Glutamatergic neuron (in vitro differentiated cells): ENCODE measurements at regions not wholly inside any gene's neighbourhood (a gene's known extent, or its start where the extent isn't known, plus 50 kb on each side); places are given as distances from the start of the nearest gene placed in this dataset.

ENCODE experiments used
- DNase-seq: peaks from one replicate; pipeline ENCODE4 v3.0.0; 2022
- H3K27ac Mint-ChIP-seq: one replicate; pipeline ENCODE4 v1.8.0; 2020; ENCODE audit warnings: mild to moderate bottlenecking, mixed read lengths, inconsistent platforms; ENCODE audit not compliant: unreplicated experiment
- H3K27me3 Mint-ChIP-seq: one replicate; pipeline ENCODE4 v1.8.0; 2020; ENCODE audit warnings: mild to moderate bottlenecking, moderate library complexity, mixed read lengths, inconsistent platforms; ENCODE audit not compliant: unreplicated experiment
- H3K36me3 Mint-ChIP-seq: one replicate; pipeline ENCODE4 v1.8.0; 2020; ENCODE audit warnings: mild to moderate bottlenecking, mixed read lengths, inconsistent platforms; ENCODE audit not compliant: unreplicated experiment
- H3K4me1 Mint-ChIP-seq: one replicate; pipeline ENCODE4 v1.8.0; 2020; ENCODE audit warnings: mild to moderate bottlenecking, low read depth, mixed read lengths, inconsistent platforms; ENCODE audit not compliant: unreplicated experiment
- H3K4me3 Mint-ChIP-seq: one replicate; pipeline ENCODE4 v1.8.0; 2020; ENCODE audit warnings: mild to moderate bottlenecking, mixed read lengths, inconsistent platforms; ENCODE audit not compliant: unreplicated experiment
- H3K9me3 Mint-ChIP-seq: one replicate; pipeline ENCODE4 v1.8.0; 2020; ENCODE audit warnings: mild to moderate bottlenecking, moderate library complexity, mixed read lengths, inconsistent platforms; ENCODE audit not compliant: unreplicated experiment
- TF ChIP-seq, protein P1 (sequence below): fragments of 200-600 bp; sonication (generic); IDR thresholded peaks from one replicate; pipeline ENCODE4 v1.5.0; 2021; ENCODE audit not compliant: partially characterized antibody, unreplicated experiment

DNA sequence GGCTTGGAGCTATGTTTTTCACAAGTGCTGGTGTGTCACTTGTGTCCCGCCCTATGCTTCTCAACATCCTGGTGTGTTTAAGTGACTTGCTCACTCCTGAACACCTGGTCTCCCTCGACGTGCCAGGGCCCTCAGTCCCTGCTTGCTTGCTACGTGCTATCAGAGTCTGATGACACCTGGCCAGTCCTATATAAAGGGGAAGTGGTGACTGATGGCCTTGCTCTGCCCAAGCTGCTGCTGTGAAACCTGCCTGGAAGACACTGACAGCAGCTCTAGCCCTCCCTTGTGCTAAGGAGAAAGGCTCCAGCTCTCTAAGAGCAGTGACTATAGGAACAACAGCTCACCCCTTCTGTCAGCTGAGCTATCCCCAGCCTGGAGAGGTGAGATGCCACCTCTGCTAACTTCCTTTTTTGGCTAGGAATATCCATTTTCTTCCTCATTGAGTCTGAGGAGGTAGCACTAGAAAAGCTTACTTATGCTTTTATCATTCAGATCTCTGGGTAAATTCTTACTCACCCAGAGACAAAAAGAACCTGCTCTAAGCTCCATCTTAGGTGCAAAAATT lies 77.2 kb upstream of the PLXNA4 start:
- Mint-ChIP-seq H3K4me3 (no peak overlapping the region), H3K9me3 (no peaks in the 10 kb centered on the region), H3K27ac (no peak overlapping the region)

DNA sequence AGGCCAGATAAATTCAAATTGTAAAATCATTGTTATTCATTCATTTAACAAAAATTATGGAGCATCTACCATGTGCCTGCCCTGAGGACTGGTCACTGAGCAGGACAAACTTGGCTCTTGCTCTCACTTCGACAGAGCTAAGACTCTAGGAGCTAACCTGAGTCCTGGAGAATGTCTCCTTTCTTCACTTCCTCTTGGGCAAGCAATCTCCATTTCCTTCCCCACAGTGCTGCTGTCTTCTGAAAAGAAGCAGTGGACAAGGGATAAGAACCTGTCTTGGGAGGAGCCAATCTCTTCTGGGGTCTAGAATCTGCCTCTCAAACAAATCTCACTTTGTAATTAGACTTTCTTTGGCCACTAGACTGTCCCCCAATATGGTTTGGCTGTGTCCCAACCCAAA lies 76.2 kb upstream of the PLXNA4 start:
- Mint-ChIP-seq H3K27ac (no peak overlapping the region), H3K4me3 (no peak overlapping the region), H3K9me3 (no peaks in the 10 kb centered on the region), H3K4me1 (peaks cover 9% of the 10 kb centered on the region), H3K27me3 (peaks cover 4% of the 10 kb centered on the region), H3K36me3 (no peaks in the 10 kb centered on the region)
- TF ChIP-seq, protein P1, sequence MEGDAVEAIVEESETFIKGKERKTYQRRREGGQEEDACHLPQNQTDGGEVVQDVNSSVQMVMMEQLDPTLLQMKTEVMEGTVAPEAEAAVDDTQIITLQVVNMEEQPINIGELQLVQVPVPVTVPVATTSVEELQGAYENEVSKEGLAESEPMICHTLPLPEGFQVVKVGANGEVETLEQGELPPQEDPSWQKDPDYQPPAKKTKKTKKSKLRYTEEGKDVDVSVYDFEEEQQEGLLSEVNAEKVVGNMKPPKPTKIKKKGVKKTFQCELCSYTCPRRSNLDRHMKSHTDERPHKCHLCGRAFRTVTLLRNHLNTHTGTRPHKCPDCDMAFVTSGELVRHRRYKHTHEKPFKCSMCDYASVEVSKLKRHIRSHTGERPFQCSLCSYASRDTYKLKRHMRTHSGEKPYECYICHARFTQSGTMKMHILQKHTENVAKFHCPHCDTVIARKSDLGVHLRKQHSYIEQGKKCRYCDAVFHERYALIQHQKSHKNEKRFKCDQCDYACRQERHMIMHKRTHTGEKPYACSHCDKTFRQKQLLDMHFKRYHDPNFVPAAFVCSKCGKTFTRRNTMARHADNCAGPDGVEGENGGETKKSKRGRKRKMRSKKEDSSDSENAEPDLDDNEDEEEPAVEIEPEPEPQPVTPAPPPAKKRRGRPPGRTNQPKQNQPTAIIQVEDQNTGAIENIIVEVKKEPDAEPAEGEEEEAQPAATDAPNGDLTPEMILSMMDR, result no peak
- DNase-seq, result no peak

More for the DNA sequence above, 77.2 kb upstream of the PLXNA4 start:
- H3K27me3 Mint-ChIP-seq, result peaks cover 4% of the 10 kb centered on the region
- H3K36me3 Mint-ChIP-seq, result no peaks in the 10 kb centered on the region
- no peak for DNase-seq
- H3K4me1 Mint-ChIP-seq, result peaks cover 9% of the 10 kb centered on the region
- TF ChIP-seq, protein P1, result no peak

DNA sequence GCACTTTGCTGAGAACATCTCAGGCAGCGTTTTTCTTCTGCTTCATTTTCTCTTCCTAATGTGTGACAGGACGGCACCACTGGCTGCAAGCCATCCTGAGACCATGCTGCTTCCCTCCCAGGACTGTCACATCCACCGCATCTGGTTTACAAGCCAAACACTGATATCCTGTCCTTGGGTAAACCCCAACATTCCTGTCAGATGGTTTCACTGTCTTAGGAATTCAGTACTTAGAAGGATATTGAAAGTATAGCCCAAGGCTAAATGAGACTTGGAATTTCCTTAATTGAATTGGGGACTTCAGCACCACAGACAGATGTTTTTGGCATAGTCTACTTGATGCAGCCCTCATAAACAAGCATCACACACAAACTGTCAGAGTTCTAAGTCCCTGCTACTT lies 74.2 kb upstream of the PLXNA4 start:
- no peak overlapping the region for H3K27ac Mint-ChIP-seq
- TF ChIP-seq, protein P1, result no peak
- no peaks in the 10 kb centered on the region for H3K36me3 Mint-ChIP-seq
- no peak overlapping the region for H3K4me3 Mint-ChIP-seq
- DNase-seq, result no peak
- no peaks in the 10 kb centered on the region for H3K27me3 Mint-ChIP-seq
- H3K4me1 Mint-ChIP-seq, result peaks cover 8% of the 10 kb centered on the region
- H3K9me3 Mint-ChIP-seq, result no peaks in the 10 kb centered on the region

DNA sequence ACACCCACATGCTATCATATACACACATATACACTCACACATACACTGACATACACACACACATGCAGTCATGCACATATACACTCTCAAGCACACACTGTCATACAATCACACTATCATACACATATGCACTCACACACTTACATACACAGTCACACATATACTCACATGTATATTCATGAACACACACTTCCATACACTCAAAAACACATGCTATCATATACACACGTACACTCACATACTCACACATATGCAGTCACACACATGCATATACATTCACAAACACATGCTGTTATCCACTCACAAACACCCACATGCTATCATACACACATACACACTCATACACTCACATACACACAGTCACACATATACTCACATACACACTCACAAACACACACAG lies 71.0 kb upstream of the PLXNA4 start:
- no peak for DNase-seq
- H3K4me1 Mint-ChIP-seq, result peaks cover 2% of the 10 kb centered on the region
- no peak overlapping the region for H3K4me3 Mint-ChIP-seq
- H3K27ac Mint-ChIP-seq, result no peak overlapping the region
- no peaks in the 10 kb centered on the region for H3K27me3 Mint-ChIP-seq
- no peaks in the 10 kb centered on the region for H3K9me3 Mint-ChIP-seq
- TF ChIP-seq, protein P1, result no peak
- no peaks in the 10 kb centered on the region for H3K36me3 Mint-ChIP-seq

DNA sequence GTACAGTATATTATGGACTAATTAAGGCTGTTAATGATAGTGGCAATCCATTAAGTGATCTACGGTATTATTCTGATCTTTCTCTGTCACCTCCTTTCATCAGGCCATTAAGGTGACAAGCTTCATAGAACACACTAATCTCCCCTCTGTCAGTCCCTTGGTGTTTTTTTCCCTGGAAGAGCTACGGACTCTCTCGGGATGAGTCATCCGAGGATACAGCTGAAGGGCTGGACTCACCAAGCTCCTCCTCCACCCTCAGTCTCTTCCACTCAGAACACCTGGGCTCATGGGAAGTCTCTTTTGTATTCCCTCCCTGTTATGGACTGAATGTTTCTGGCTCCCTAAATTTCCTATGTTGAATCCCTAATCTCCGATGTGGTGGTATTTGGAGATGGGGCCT lies 69.8 kb upstream of the PLXNA4 start:
- H3K4me1 Mint-ChIP-seq, result peaks cover 2% of the 10 kb centered on the region
- H3K27me3 Mint-ChIP-seq, result no peaks in the 10 kb centered on the region
- no peaks in the 10 kb centered on the region for H3K36me3 Mint-ChIP-seq
- H3K9me3 Mint-ChIP-seq, result no peaks in the 10 kb centered on the region
- no peak overlapping the region for H3K4me3 Mint-ChIP-seq
- H3K27ac Mint-ChIP-seq, result no peak overlapping the region
- no peak for DNase-seq
- TF ChIP-seq, protein P1, result no peak
